ENCODE measurements at regions not wholly inside any gene's neighbourhood (a gene's known extent, or its start where the extent isn't known, plus 50 kb on each side); places are given as distances from the start of the nearest gene placed in this dataset.
"Not testable (repeated sequence)": the region's sequence is repeated elsewhere in the genome, so short reads cannot be mapped to it uniquely, and the experiment has no call there.

DNA sequence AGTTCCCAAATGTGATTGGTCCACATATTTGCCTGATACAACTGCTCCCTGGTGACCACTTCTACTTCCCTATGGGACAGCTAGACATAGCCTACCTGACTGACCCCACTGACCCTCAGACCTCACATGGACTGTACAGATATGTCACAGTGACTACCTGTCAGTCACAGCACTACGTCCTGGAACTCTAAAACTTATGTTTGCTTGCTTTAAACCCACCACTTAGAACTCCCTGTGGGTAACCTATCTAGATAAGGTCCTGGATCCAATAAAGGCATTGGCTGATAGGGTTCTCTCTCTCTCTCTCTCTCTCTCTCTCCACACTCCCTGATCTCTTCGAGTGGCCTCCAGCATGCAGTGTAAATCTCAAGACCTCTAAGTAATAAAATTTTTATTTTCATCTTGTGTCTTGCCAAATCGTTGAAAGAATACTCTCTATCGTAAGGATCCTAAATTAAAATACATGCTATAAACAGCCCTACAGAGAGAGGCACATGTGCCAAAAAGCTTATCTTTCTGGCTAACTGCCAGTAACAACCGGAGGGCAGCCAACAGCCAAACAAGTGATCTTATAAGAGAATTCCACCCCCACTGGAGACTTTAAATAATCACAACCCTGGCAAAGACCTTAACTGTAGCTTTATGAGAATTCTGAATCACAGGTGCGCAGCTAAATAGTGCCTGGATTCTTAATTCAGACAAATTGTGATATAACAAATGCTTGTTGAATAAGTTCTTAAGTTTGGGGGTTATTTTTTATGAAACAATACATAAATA is 162.6 kb upstream of the LRRTM4 start:
- TF ChIP-seq, protein P1, sequence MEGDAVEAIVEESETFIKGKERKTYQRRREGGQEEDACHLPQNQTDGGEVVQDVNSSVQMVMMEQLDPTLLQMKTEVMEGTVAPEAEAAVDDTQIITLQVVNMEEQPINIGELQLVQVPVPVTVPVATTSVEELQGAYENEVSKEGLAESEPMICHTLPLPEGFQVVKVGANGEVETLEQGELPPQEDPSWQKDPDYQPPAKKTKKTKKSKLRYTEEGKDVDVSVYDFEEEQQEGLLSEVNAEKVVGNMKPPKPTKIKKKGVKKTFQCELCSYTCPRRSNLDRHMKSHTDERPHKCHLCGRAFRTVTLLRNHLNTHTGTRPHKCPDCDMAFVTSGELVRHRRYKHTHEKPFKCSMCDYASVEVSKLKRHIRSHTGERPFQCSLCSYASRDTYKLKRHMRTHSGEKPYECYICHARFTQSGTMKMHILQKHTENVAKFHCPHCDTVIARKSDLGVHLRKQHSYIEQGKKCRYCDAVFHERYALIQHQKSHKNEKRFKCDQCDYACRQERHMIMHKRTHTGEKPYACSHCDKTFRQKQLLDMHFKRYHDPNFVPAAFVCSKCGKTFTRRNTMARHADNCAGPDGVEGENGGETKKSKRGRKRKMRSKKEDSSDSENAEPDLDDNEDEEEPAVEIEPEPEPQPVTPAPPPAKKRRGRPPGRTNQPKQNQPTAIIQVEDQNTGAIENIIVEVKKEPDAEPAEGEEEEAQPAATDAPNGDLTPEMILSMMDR (conservative IDR thresholded peaks at IDR 0.05 in 1 of 2, IDR thresholded peaks at IDR 0.05 in 1 of 2; ENCODE audit: low read depth in 1 of 2, low read length in 2 of 2), result not testable (repeated sequence)
- TF ChIP-seq EZH2 (IDR thresholded peaks at IDR 0.05; ENCODE audit: low read length, missing control alignments), result not testable (repeated sequence)
